Jurkat, Clone E6-1 (cell line): ENCODE measurements at regions not wholly inside any gene's neighbourhood (a gene's known extent, or its start where the extent isn't known, plus 50 kb on each side); places are given as distances from the start of the nearest gene placed in this dataset.

Experiments
- DNase-seq: peaks from one replicate; pipeline ENCODE4 v3.0.0-alpha.2; 2011; ENCODE audit warnings: low read depth, low spot score
- H3K4me3 ChIP-seq: 2 replicates; pipeline ENCODE4 v1.5.1; 2011; ENCODE audit warnings: mild to moderate bottlenecking, low read length, control low read depth, moderate library complexity

DNA sequence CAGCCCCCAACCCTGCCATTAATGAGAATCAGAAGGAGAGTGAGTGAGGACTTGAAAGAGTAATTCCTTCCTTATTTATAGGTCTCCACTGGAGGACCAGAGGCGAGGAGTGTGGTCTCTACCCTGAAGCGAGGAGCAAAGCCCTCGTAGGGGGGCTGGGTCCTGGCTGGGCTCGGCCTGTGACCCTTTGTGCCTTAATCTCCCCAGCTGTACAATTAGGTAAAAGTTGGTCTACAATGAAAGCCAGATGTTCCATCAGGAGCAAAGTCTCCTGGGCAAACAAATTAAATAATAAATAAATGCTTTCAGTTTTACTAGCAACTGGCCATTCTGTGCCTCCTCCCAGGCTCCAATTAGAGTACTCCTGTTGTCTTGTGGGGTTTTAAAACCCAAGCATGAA lies 523.5 kb upstream of the SALL1 start:
- H3K4me3 ChIP-seq: no peak overlapping the region
- no peak for DNase-seq

DNA sequence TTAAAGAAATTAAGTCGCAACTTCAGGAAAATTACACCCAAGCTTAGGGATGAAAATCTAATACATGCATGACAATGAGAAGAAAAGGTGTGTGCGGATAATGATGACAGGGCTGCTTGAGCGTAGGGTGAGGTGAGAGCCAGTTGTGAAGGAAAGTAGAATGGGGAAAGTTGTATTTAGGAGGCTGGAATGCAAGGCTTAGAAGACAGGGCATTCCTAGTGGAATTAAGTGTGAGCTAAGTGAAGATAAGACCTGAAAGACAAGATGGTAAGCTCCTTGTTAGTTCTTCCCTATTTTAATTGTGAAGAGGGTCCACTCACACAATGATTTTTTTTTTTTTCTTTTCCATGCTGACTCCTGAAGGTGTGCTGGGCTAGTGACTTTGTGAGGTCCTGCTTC lies 519.5 kb upstream of the SALL1 start:
- DNase-seq: no peak
- H3K4me3 ChIP-seq: no peak overlapping the region

DNA sequence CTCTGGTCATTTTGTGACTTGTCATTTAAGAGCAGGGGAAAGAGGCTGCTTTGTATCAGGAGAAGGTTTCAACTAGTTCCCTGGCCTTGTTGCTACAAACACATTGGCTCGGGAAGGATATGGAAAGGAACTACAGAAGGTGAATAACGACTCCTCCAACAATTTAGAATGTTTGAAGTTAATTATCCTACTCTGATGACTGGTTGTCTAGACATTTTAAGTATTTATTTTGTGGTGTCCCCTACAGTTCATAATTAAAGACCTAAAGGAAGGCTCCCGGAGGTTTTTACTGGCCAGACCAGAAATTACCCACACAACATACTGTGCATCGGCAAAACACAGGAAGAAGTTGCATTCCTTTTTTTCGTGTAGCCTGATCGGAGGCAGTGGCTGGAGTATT lies 515.8 kb upstream of the SALL1 start:
- no peak for DNase-seq

DNA sequence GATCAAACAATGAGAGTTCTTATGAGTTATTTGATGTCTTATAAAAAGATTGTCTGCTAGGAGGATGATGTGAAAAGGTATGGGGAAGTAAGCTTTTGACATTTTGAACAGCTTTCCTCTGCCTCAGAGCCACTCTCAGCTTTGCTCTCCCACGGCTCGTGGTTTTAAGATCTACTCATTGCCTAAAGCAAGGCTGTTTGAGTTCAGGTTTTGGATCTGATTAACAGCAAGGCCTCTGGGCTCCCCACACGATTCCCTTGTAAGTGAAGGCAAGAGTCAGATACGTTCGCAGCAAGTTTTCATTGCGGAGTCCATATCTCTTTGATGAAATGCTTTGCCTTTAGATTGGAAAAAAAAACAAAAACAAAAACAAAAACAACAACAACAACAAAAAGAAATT lies 515.0 kb upstream of the SALL1 start:
- no peak for DNase-seq

More for the DNA sequence above, 515.8 kb upstream of the SALL1 start:
- no peak overlapping the region for H3K4me3 ChIP-seq

DNA sequence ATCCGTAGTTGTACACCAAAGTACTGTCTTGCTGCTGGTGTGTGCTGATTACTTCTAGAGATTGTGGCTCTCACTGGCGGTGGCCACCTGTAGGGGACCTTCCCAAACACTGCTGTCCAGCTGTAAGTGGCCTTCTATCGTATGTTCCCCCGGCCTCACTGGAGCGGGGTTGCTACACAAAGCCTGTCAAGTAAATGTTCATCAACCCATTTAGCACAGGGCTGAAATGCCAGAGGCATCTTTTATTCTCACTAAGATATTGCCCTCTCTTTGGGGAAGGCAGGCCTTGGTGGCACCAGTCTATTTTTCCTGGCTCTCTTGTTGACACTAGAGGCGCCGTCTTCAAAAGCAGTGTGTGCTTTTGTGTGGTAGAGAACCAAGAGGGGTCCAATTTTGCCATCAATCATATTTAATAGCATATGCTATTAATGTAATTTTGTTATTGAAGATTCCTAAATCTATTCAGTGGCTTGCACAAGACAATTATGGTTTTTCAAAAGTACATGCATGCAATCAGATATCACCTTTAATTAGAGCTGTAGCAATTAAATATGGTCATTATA lies 514.4 kb upstream of the SALL1 start:
- no peak overlapping the region for H3K4me3 ChIP-seq
- no peak for DNase-seq

More for the DNA sequence above, 515.0 kb upstream of the SALL1 start:
- no peak overlapping the region for H3K4me3 ChIP-seq

DNA sequence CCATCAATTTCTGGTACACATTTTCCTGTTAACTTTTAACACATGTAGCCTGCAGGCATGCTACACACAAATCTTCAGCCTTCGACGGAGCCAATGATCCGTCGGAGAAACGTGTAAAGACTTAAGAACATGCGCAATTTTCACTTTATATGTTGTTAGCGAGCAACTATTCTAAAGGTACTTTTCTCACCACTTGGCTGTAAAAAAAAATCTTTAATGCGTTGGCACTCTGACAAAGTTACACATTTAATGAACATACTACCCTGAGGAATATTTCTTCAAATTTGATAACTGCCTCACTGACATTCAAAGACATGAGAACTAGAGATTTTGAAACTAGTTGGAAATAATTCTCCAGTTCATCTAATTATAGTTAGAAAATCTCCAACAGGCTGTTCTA lies 507.5 kb upstream of the SALL1 start:
- no peak for DNase-seq
- no peak overlapping the region for H3K4me3 ChIP-seq

DNA sequence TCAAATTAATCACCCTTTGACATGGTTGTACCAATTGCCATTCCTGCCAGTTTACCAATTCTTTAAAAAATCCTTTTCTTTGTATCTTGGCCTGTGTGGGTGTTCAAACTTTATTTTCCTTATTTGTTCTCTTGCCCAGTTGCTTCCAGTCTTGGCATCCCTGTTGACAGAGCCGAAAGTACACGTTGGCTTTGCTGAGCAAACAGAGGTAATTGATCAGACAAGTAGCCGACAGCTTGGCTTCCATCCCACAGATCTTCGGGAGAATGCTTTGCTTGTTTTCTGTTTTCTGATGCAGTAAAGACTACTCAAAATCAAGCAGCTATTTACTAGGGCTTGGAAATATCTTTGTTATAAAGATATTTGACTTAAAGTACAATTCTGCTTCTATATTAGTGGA lies 506.8 kb upstream of the SALL1 start:
- no peak overlapping the region for H3K4me3 ChIP-seq
- no peak for DNase-seq

DNA sequence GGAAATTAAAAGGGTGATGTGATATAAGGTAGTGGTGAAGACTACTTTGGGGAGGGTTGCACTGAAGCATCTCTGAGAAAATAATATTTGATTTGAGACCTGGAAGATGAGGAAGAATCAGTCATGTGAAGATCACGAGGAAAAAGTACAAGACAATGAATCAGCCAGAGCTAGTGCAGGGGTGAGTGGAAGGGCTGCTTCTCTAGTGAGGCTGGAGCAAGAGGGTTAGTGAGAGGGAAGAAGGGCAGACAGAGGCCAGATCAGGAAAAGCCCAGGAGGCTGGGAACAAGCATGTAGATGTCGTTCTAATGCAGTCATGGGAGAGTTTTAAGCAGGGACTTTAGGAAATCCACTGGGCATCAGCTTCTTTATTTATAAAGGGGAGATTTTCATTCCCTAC lies 504.2 kb upstream of the SALL1 start:
- no peak overlapping the region for H3K4me3 ChIP-seq
- no peak for DNase-seq

DNA sequence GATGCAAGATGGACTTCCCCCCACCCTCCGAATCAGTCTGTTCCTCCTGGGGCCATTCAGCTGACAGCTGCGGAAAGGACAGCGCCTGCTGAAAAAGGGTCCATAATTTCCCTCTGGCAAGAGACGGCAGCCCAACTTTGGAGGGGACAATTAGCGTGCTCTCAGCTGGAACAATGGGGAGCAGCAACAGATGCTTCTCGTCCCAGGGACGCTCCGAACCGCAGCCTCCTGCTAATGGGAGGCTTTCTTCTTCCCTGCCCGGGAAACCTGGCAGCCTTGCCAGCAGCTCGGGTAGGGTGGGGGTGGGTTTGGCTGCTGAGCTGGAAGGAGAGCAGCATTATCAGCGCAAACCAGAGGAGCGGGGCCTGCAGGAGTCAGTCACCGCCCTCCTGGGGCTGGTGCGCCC lies 500.0 kb upstream of the SALL1 start:
- DNase-seq: no peak

DNA sequence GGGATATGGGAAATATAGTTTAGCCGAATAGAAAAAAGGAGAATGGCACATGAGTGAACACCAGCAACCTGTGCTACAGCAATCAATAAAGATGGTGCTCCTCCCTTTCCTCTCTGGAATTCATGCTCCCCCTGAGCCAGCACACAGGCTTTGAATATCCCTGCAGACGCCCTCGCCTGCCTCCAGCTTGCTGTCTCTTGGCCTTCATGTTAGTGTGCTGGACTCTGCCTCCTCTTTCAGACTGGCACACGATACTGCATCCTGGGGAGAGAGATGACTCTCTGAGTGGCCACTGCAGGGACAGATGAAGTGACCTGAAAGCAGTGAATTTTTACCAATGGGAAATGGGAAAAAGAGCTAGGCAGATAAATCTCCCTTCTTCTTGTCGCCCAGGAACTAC lies 498.6 kb upstream of the SALL1 start:
- H3K4me3 ChIP-seq: no peak overlapping the region
- no peak for DNase-seq

More for the DNA sequence above, 500.0 kb upstream of the SALL1 start:
- H3K4me3 ChIP-seq: no peak overlapping the region

DNA sequence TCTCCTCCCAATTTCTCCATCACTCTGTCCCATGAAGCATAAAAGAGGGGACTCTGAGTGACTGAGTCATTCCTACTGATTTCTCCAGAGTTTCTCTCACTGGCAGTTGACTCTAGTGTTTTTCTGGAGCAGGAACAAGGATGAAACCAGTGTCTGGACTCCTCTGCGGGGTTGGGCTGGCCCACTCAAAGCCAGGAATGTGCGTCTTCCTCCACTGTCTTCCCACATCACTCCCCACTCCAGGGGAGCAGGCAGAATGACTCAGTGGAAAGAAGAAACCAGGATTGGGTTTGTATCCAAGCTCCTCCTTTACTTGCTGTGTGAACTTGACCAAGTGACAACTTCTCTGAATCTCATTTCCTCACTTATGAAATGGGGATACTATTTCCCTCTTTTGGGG lies 497.5 kb upstream of the SALL1 start:
- H3K4me3 ChIP-seq: no peak overlapping the region
- no peak for DNase-seq

DNA sequence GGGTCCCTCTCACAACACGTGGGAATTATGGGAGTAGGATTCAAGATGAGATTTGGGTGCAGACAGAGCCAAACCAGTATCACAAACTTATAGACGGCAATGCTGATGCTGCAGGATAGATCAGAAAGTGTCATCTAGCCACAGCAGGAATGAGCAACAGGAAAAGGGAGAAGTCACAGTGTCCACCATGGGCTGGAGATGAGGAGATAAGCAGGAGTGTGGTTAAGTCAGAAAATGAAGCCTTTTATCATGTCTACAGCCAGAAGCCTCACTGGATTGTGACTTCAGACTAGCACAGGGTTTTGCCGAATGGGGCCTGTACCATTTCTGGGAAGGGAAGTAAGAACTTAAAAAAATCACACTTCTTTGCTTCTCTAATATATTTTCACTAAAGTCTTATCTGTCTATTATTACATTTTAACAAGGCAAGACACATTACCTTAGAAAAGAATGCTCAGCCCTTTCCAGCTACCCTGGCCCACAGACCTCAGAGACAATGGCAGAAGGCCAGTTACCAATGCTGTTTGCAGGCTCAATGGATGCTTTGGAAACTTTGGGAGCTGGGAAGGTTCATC lies 490.2 kb upstream of the SALL1 start:
- H3K4me3 ChIP-seq: no peak overlapping the region

DNA sequence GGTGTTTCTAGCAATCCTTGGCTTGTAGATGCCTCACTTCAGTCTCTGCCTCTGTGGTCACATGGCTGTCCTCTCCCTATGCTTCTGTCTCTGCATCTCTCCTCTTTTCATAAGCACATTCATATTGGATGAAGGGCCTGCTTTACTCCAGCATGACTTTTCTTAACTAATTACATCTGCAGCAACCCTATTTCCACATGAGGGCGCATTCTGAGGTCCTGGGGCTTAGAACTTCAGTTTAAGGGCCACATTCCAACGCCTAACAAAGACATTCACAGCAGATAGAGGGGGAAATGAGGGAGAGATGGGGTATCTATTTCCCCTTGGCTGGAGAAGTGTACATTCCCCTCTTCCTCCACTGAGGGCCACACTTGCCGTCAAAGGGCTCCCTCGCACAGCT lies 489.1 kb upstream of the SALL1 start:
- H3K4me3 ChIP-seq: no peak overlapping the region
- DNase-seq: no peak

More for the DNA sequence above, 490.2 kb upstream of the SALL1 start:
- no peak for DNase-seq

DNA sequence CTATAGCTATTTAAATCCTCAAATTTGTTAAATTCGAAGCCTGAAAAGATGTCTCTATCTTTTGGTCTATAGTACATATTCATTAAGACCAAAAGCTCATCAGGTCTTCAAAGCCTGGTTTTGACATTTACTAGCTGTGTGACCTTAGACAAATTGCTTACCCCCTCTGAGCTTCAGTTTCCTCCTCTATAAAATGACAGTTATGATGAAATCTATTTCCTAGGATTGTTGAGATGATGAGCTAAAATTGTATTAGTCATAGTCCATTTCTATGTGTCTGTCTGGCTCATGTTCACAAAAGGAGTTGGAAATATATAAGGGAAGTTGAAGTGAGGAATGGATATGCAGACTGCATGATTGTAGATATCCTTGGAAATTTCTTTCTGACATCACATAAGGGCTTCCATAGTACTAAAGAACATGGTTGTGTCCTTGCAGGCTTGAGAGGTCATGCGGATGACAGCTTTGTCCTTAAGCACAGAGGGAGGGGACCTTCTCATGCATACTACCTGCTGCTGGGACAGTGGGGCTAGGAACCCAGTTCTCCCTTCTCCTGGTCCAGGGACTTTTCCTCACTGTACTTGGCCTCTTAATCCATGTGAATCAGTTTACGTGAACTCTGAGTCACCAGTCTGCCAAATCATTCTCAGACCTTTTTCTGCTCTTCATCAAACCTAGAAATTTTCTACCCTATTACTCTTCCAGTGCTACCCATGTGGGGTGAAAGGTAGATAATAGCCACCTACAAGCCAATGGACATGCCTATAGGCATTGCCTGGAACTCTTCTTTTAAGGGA lies 487.5 kb upstream of the SALL1 start:
- no peak for DNase-seq
- H3K4me3 ChIP-seq: no peak overlapping the region

DNA sequence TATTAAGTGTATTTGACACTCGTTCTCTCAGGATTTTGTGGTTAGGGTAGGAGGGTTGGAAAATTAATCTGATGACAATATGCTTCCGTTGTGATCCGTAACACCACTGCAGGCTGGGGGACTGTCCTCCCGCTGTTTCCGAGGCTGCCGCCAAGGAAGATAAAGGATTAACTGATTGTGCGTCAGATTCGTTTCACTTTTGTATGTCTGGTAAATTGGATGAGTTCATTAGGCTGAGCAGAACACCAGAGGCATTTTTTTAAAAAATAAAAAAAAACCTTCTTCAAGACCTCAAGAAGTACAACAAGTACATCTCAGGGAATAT lies 486.7 kb upstream of the SALL1 start:
- H3K4me3 ChIP-seq: no peak overlapping the region
- DNase-seq: no peak

DNA sequence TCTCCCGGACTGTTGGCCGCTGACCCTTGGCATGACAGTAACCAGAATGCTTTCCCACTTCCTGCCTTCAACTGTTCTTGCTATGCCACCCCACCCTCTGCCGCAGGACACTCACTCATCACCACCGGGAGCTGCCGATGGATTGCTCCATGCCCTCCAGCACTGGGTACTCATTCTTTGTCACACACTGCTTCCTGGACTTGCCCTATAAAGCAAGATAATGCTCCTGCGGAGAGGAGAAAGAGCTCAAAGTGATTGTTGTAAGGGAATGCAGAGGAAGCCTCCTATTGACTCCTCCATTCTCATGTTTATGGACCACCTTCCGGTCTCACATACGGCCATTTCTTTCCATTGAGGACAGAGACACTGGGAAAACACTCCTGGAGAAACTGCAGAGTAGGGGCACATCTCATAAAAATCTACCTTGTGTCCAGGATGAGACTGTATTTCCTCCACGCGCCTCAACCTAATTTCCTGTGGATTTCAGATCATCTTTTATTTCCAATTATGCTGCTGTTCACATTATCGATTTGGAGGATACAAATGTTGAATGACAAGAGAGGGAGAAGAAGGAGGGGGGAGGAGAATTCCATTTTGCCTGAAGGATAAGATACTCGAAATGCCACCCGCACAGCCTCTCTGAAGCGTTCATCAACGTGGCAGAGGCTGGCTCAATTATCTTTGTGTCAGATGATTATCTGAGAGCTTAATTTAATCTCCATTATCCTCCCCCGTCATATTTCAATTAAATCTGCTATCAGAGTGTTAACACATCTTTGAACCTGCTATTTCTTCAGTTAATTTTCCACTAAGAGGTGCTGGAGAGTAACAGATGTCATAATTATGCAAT lies 486.1 kb upstream of the SALL1 start:
- no peak for DNase-seq
- no peak overlapping the region for H3K4me3 ChIP-seq

DNA sequence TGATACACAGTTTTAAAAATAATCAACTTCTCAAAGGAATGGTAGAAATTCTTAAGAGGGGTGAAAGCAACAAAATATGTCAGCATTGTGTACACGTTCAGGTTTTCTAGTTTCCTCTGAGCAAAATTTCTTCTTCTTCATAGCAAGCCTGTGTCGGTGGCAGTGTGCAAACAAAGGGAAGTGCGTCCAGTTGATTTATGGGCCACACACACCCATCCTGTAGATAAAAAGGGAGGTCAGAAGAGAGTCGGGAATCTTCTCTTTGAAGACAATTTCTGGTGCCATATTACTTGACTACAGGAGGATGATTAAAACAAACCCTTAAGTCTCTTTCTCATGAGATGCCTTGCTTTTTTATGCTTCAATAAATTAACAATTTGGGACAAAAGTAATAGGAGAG lies 484.1 kb upstream of the SALL1 start:
- H3K4me3 ChIP-seq: no peak overlapping the region
- no peak for DNase-seq

DNA sequence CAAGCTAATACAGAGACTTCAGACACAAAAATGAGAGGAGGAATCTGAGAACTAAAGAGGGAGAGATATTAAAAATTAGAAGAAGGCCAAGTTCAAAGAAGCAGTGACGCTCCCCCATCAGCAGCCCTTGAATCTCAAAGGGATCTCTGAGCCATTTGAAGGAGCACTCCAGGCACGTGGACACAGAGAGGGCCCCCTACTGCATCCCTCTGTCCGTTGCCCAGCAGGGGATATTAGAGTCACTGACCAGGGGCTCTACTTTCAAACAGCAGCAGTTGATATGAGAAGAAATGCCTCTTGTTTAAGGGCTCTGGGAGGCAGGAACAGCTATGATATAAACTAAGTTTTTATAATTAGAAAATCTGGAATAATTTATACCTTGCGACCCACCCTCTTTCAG lies 479.0 kb upstream of the SALL1 start:
- H3K4me3 ChIP-seq: no peak overlapping the region
- DNase-seq: no peak

DNA sequence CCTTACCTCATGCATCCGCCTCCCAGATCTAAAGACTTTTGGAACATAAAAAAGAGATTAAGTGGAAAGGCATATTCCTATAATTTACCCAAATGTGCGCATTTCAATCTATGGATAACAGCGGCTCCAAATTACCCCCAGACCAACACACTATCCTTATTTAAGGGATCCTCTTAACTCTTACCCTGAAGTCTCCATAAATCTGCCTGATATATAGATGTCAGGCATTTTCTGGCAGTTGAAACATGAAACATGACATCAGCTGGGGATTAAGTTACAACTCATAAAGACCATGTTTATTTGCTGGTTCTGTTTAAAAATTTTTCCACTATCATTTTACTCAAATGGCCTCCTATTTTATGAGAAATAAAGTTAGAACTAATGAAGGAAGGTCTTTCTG lies 478.5 kb upstream of the SALL1 start:
- H3K4me3 ChIP-seq: no peak overlapping the region
- no peak for DNase-seq
